NCI-H345 (cell line): ENCODE measurements at regions not wholly inside any gene's neighbourhood (a gene's known extent, or its start where the extent isn't known, plus 50 kb on each side); places are given as distances from the start of the nearest gene placed in this dataset.
"Not testable (repeated sequence)": the region's sequence is repeated elsewhere in the genome, so short reads cannot be mapped to it uniquely, and the experiment has no call there.

ENCODE experiments used
- DNase-seq: peaks from one replicate; lab custom pipeline; 2025; lab: John Stamatoyannopoulos, UW

GRCh38 chr4:30837861-30838260 lies 117.7 kb downstream of the PCDH7 start:
- DNase-seq = no peak

GRCh38 chr4:30838331-30838730 lies 118.2 kb downstream of the PCDH7 start:
- no peak for DNase-seq

- DNase-seq = no peak
These were observed 119.7 kb downstream of the PCDH7 start for GRCh38 chr4:30839583-30840520.

- DNase-seq = no peak
These were observed 120.4 kb downstream of the PCDH7 start for GRCh38 chr4:30840571-30840970.

- no peak for DNase-seq
These were observed 122.0 kb downstream of the PCDH7 start for GRCh38 chr4:30842142-30842541.

- no peak for DNase-seq
These were observed 122.5 kb downstream of the PCDH7 start for GRCh38 chr4:30842689-30843088.

- no peak for DNase-seq
These were observed 124.9 kb downstream of the PCDH7 start for GRCh38 chr4:30844861-30845582.

GRCh38 chr4:30847167-30847566 lies 127.0 kb downstream of the PCDH7 start:
- no peak for DNase-seq

- no peak for DNase-seq
These were observed 127.8 kb downstream of the PCDH7 start for GRCh38 chr4:30847958-30848357.

- DNase-seq = no peak
These were observed 134.4 kb downstream of the PCDH7 start for GRCh38 chr4:30854531-30854930.

GRCh38 chr4:30855232-30855631 lies 135.1 kb downstream of the PCDH7 start:
- no peak for DNase-seq

- DNase-seq = no peak
These were observed 136.8 kb downstream of the PCDH7 start for GRCh38 chr4:30856795-30857564.

GRCh38 chr4:30860978-30861377 lies 140.8 kb downstream of the PCDH7 start:
- no peak for DNase-seq

GRCh38 chr4:30862196-30862595 lies 142.0 kb downstream of the PCDH7 start:
- no peak for DNase-seq

GRCh38 chr4:30863021-30863420 lies 142.9 kb downstream of the PCDH7 start:
- DNase-seq = no peak

- no peak for DNase-seq
These were observed 145.5 kb downstream of the PCDH7 start for GRCh38 chr4:30865691-30866090.

GRCh38 chr4:30866346-30866745 lies 146.2 kb downstream of the PCDH7 start:
- DNase-seq = no peak

- DNase-seq = no peak
These were observed 146.7 kb downstream of the PCDH7 start for GRCh38 chr4:30866907-30867306.

GRCh38 chr4:30867427-30867826 lies 147.3 kb downstream of the PCDH7 start:
- no peak for DNase-seq

- no peak for DNase-seq
These were observed 148.1 kb downstream of the PCDH7 start for GRCh38 chr4:30868111-30868895.

- not testable (repeated sequence) for DNase-seq
These were observed 149.2 kb downstream of the PCDH7 start for GRCh38 chr4:30869387-30869786.

GRCh38 chr4:30870513-30870912 lies 150.3 kb downstream of the PCDH7 start:
- no peak for DNase-seq
